BLaER1 (cell line): ENCODE measurements at regions not wholly inside any gene's neighbourhood (a gene's known extent, or its start where the extent isn't known, plus 50 kb on each side); places are given as distances from the start of the nearest gene placed in this dataset.

Experiments
- H3K27ac ChIP-seq: shearing (Covaris generic); formaldehyde crosslinking; 2 replicates; pipeline ENCODE4 v1.8.1; 2022
- H3K27me3 ChIP-seq: shearing (Covaris generic); formaldehyde crosslinking; 2 replicates; pipeline ENCODE4 v1.8.1; 2022
- H3K36me3 ChIP-seq: shearing (Covaris generic); formaldehyde crosslinking; 2 replicates; pipeline ENCODE4 v1.8.1; 2022
- H3K4me1 ChIP-seq: shearing (Covaris generic); formaldehyde crosslinking; 2 replicates; pipeline ENCODE4 v1.8.1; 2022
- H3K4me2 ChIP-seq: shearing (Covaris generic); formaldehyde crosslinking; 2 replicates; pipeline ENCODE4 v1.8.1; 2022
- H3K4me3 ChIP-seq: shearing (Covaris generic); formaldehyde crosslinking; 2 replicates; pipeline ENCODE4 v1.8.1; 2022
- H3K9ac ChIP-seq: shearing (Covaris generic); formaldehyde crosslinking; 2 replicates; pipeline ENCODE4 v1.8.1; 2022
- H3K9me3 ChIP-seq: shearing (Covaris generic); formaldehyde crosslinking; 2 replicates; pipeline ENCODE4 v1.8.1; 2022
- H4K20me1 ChIP-seq: shearing (Covaris generic); formaldehyde crosslinking; 2 replicates; pipeline ENCODE4 v1.8.1; 2022
- Cebpa-rat ChIP-seq: shearing (Covaris generic); IDR thresholded peaks from 2 replicates; pipeline ENCODE4 v1.8.1; 2022

GRCh38 chr6:153849072-153849779 is 189.8 kb upstream of the OPRM1 start:
- H3K27me3 ChIP-seq, result no peaks in the 10 kb centered on the region
- H3K4me1 ChIP-seq, result no peaks in the 10 kb centered on the region
- no peak overlapping the region for H3K4me3 ChIP-seq
- H3K9ac ChIP-seq, result no peak overlapping the region
- no peaks in the 10 kb centered on the region for H4K20me1 ChIP-seq
- no peak for TF ChIP-seq Cebpa-rat
- H3K27ac ChIP-seq, result no peak overlapping the region
- H3K4me2 ChIP-seq, result no peak overlapping the region
- peaks cover 4% of the 10 kb centered on the region; the same call in 1 of the 2 replicates for H3K9me3 ChIP-seq
- H3K36me3 ChIP-seq, result no peaks in the 10 kb centered on the region

- H3K36me3 ChIP-seq, result no peaks in the 10 kb centered on the region
- TF ChIP-seq Cebpa-rat, result no peak
- H3K9me3 ChIP-seq, result no peaks in the 10 kb centered on the region
- H3K9ac ChIP-seq, result no peak overlapping the region
- no peaks in the 10 kb centered on the region for H3K4me1 ChIP-seq
- no peaks in the 10 kb centered on the region for H4K20me1 ChIP-seq
- H3K27ac ChIP-seq, result no peak overlapping the region
- H3K4me3 ChIP-seq, result no peak overlapping the region
- H3K27me3 ChIP-seq, result no peaks in the 10 kb centered on the region
- no peak overlapping the region for H3K4me2 ChIP-seq
Observed at GRCh38 chr6:153843420-153843819, 195.6 kb upstream of the OPRM1 start.

GRCh38 chr6:153842491-153842890 is 196.5 kb upstream of the OPRM1 start:
- no peak overlapping the region for H3K27ac ChIP-seq
- TF ChIP-seq Cebpa-rat, result no peak
- no peak overlapping the region for H3K4me3 ChIP-seq
- no peaks in the 10 kb centered on the region for H3K9me3 ChIP-seq
- no peaks in the 10 kb centered on the region for H3K27me3 ChIP-seq
- no peaks in the 10 kb centered on the region for H4K20me1 ChIP-seq
- H3K9ac ChIP-seq, result no peak overlapping the region
- H3K4me2 ChIP-seq, result no peak overlapping the region
- no peaks in the 10 kb centered on the region for H3K36me3 ChIP-seq
- no peaks in the 10 kb centered on the region for H3K4me1 ChIP-seq

GRCh38 chr6:153840039-153840850 is 198.8 kb upstream of the OPRM1 start:
- Histone ChIP-seq H4K20me1 (no peaks in the 10 kb centered on the region), H3K27ac (no peak overlapping the region), H3K9ac (no peak overlapping the region), H3K27me3 (no peaks in the 10 kb centered on the region), H3K4me3 (no peak overlapping the region), H3K36me3 (no peaks in the 10 kb centered on the region), H3K4me2 (no peak overlapping the region), H3K4me1 (no peaks in the 10 kb centered on the region), H3K9me3 (no peaks in the 10 kb centered on the region)
- TF ChIP-seq Cebpa-rat, result no peak

- Histone ChIP-seq H3K36me3 (no peaks in the 10 kb centered on the region), H3K4me2 (no peak overlapping the region), H3K9ac (no peak overlapping the region), H3K4me3 (no peak overlapping the region), H4K20me1 (no peaks in the 10 kb centered on the region), H3K27me3 (no peaks in the 10 kb centered on the region), H3K4me1 (no peaks in the 10 kb centered on the region), H3K27ac (no peak overlapping the region), H3K9me3 (no peaks in the 10 kb centered on the region)
- no peak for TF ChIP-seq Cebpa-rat
Observed at GRCh38 chr6:153832543-153832942, 206.5 kb upstream of the OPRM1 start.

GRCh38 chr6:153831350-153832078 is 207.5 kb upstream of the OPRM1 start:
- H3K27ac ChIP-seq, result no peak overlapping the region
- H3K4me2 ChIP-seq, result no peak overlapping the region
- no peaks in the 10 kb centered on the region for H3K9me3 ChIP-seq
- H4K20me1 ChIP-seq, result no peaks in the 10 kb centered on the region
- no peak for TF ChIP-seq Cebpa-rat
- no peaks in the 10 kb centered on the region for H3K4me1 ChIP-seq
- H3K9ac ChIP-seq, result no peak overlapping the region
- no peaks in the 10 kb centered on the region for H3K27me3 ChIP-seq
- H3K4me3 ChIP-seq, result no peak overlapping the region
- no peaks in the 10 kb centered on the region for H3K36me3 ChIP-seq

- no peak overlapping the region for H3K27ac ChIP-seq
- no peaks in the 10 kb centered on the region for H4K20me1 ChIP-seq
- H3K36me3 ChIP-seq, result no peaks in the 10 kb centered on the region
- no peaks in the 10 kb centered on the region for H3K4me1 ChIP-seq
- H3K9ac ChIP-seq, result no peak overlapping the region
- no peak for TF ChIP-seq Cebpa-rat
- H3K27me3 ChIP-seq, result no peaks in the 10 kb centered on the region
- H3K9me3 ChIP-seq, result 0 out of 2 replicates have a peak, but pooled peaks cover 8% of the 10 kb centered on the region
- no peak overlapping the region for H3K4me2 ChIP-seq
- no peak overlapping the region for H3K4me3 ChIP-seq
Observed at GRCh38 chr6:153817173-153817572, 221.9 kb upstream of the OPRM1 start.

- Histone ChIP-seq H3K36me3 (no peaks in the 10 kb centered on the region), H3K27ac (no peak overlapping the region), H3K4me3 (no peak overlapping the region), H3K4me1 (no peaks in the 10 kb centered on the region), H4K20me1 (no peaks in the 10 kb centered on the region), H3K27me3 (no peaks in the 10 kb centered on the region), H3K9me3 (0 out of 2 replicates have a peak, but pooled peaks cover 8% of the 10 kb centered on the region), H3K4me2 (no peak overlapping the region), H3K9ac (no peak overlapping the region)
- TF ChIP-seq Cebpa-rat, result no peak
Observed at GRCh38 chr6:153816366-153816765, 222.7 kb upstream of the OPRM1 start.

- H4K20me1 ChIP-seq, result no peaks in the 10 kb centered on the region
- no peaks in the 10 kb centered on the region for H3K27me3 ChIP-seq
- no peaks in the 10 kb centered on the region for H3K36me3 ChIP-seq
- 0 out of 2 replicates have a peak, but pooled peaks cover 8% of the 10 kb centered on the region for H3K9me3 ChIP-seq
- no peak overlapping the region for H3K4me3 ChIP-seq
- H3K9ac ChIP-seq, result no peak overlapping the region
- H3K4me1 ChIP-seq, result no peaks in the 10 kb centered on the region
- H3K4me2 ChIP-seq, result no peak overlapping the region
- H3K27ac ChIP-seq, result no peak overlapping the region
- no peak for TF ChIP-seq Cebpa-rat
Observed at GRCh38 chr6:153814136-153814535, 224.9 kb upstream of the OPRM1 start.
